Stimulated activated CD8-positive, alpha-beta memory T cell treated with anti-CD3 and anti-CD28 coated beads, Interleukin-7, amount 100 ng/mL, for 24 hours (primary cell): ENCODE measurements at regions not wholly inside any gene's neighbourhood (a gene's known extent, or its start where the extent isn't known, plus 50 kb on each side); places are given as distances from the start of the nearest gene placed in this dataset.
"Not testable (repeated sequence)": the region's sequence is repeated elsewhere in the genome, so short reads cannot be mapped to it uniquely, and the experiment has no call there.

Experiments used
- DNase-seq: peaks from one replicate; pipeline ENCODE4 v3.0.0-alpha.2; 2020; ENCODE audit warnings: low read depth

DNA sequence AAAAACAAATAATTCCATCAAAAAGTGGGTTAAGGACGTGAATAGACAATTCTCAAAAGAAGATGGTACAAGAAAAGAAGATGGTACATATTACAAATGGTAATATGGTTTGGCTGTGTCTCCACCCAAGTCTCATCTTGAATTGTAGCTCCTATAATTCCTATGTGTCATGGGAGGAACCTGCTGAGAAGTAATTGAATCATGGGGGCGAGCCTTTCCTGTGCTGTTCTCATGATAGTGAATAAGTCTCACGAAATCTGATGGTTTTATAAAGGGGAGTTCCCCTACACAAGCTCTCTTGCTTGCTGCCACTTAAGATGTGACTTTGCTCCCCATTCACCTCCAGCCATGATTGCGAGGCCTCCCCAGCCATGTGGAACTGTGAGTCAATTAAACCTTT is 172.9 kb downstream of the C11orf91 start:
- DNase-seq, result not testable (repeated sequence)

DNA sequence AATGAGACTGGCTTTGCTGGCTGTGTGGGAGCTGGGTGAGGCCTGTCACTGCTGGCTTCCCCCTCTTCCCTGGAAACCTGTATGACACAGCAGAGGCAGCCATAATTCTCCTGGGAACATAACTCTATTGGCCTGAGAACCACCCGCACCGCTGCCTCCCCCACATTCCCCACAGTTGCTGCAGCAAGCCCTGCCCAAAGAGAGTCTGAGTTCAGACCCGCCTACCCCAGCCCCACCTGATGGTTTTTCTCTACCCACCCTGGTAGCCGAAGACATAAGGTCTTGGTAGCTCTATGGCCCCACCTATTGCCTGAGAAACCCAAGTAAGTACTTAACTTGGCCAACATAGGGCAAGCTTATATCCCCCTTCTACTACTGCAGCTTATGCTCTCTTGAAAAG is 174.8 kb downstream of the C11orf91 start:
- DNase-seq, result no peak

DNA sequence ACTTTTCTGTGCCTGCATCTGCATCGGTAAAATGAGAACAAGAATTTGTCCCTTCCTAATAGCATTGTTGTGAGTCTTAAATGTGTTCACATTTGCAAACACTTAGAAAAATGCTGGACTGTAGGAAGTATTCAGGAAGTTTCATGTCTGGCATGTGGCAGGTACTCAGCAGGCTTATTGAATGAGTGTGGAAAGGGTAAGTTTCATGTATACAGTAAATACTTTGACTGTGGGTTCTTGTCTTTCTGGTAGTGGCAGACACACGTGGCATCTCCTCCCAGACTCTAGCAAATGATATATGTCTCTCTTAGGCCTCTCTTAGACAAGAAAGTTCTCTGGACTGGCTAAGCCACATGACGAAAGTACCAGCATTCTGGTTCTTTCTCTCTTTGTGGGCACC is 179.2 kb downstream of the C11orf91 start:
- DNase-seq, result no peak

DNA sequence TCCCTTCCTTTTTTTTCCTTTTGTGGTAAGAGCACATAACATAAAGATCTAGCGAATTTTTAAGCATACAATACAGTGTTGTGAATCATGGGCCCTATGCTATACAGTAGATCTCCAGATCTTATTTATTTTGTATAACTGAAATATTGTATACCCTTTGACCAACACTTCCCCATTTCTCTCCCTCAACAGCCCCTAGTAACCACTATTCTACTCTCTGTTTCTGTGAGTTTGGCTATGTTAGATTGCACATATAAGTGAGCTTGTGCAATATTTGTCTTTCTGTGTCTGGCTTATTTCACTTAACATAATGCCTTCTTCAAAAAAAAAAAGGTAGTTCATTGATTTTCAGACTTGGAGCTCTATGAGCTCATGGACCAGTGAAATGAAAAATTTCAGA is 180.5 kb downstream of the C11orf91 start:
- no peak for DNase-seq

DNA sequence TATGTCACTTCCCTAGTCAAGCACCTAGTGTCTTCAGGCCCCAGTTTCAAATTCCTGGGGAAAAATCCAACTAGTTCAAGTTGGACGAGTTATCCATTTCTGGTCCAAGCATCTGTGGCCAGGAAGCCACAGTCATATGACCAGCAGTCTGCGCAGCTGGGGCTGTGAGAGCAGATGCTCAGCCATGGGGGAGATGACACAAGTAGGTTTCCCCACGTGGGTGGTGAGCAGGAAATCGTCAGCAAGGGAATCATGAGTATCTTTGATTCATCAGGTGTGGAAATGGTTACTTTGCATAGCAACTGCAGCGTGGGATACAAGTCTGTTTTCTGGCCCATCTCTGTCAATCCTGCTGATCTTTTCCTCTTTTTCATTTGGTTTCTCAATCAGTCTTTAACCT is 185.3 kb downstream of the C11orf91 start:
- no peak for DNase-seq

DNA sequence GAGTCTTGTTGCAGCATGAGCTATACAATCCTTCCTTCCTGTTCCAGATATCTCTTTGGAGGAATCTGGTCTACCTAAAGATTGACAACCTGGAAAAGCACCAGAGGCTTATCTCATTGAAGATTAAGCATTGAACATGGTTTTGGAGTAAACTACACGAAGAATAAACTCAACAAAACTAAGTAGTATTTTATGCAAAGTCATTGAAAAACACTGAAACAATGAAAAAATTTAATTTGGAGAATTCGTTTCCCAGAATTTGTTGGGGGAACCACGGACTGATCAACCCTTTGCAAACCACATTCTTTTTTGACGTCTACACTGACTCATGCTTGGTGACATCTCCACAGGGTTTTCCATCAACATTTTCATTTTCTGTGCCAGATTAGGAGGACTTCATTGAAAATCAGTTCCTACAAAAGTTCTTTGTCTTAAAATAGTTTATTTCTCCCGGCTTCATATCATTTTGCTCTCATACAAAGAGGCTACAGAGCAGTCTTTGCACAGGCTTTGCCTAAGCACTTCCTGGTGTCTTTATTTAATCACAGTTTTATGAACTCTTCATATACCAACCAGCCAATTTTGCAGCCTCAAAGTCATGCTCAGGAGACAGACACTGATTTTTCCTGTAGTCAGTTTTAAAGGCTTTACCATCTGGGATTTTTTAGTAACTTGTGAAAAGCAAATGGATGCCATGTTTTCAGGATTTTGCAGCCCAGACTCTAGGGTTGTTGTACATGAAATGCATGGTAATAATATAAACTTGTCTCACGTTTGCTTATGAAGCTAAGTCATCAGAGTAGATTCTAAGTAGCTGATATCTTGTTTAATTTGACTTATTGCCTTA is 186.3 kb downstream of the C11orf91 start:
- DNase-seq, result no peak

DNA sequence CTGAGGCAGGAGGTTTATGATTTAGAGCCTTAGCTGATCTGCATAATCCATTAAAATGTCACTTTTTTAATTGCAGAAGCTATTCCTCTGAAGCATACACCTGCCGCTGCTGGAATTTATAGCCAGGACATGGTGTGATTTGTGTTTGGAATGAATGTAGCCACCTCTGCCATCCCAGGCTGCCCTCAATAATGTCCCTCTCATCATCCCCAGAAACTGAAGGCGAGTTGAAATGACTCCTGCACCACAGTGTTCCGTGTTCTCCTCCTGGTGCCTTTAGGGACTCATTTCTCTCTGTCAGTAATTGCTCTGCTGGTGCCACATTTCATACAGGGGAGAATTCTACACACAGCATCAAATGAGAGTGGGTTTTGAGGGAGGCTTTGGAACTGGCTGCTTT is 191.0 kb downstream of the C11orf91 start:
- DNase-seq, result no peak

DNA sequence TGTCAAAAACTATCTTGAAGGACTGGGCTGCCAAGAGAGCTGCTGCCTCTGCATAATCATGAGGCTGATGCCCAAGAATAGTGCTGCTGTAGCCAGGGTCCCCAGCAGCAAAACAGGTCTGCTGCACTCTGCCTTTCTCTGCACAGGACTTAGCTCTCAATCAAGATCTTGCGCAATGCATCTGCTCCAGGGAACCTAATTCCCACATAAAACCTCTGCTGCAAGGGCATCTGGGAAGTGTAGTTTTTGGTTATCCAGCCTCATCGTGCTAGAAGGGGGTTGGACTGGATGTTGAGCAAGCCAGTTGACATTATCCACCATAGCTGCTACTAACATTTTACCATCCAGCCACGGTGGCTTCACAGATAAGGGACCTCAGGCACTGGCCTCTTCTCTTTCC is 192.7 kb downstream of the C11orf91 start:
- DNase-seq, result no peak

DNA sequence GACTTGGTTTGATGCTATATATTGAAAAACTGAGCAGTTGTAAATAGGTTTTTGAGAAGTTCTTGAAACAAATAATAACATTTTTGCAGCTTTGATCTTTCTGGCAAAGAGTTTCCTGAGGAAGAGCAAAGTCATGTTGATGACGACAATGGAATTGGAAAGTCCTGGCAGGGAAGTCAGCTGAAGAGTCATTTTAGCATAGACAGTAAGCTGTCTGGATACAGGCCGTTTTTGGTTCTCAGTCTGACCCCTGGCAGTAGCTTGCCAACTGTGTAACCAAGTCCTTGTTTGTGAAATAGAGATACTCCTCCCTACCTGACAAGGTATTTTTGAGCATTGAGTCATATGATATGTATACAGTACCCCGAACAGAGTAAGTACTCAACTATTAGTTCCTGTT is 193.3 kb downstream of the C11orf91 start:
- no peak for DNase-seq

DNA sequence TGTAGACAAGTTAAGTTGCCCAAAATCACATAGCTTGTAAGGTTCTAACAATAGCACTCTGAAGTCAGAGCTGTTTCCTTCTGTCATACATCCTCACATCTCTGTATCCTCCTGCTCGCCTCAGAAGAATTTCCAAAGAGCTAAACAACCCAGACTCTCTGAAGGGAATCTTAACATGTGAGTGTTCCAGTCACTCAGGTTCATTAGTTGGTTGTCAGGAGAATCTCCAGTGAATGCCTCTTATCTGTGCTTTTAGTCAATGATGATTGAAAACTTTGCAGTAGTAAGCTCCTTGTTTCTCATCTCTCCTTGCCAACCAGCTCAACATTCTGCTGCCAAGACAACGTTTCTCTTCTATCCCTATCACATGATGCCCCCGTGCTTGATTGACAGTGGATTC is 195.5 kb downstream of the C11orf91 start:
- DNase-seq, result no peak

DNA sequence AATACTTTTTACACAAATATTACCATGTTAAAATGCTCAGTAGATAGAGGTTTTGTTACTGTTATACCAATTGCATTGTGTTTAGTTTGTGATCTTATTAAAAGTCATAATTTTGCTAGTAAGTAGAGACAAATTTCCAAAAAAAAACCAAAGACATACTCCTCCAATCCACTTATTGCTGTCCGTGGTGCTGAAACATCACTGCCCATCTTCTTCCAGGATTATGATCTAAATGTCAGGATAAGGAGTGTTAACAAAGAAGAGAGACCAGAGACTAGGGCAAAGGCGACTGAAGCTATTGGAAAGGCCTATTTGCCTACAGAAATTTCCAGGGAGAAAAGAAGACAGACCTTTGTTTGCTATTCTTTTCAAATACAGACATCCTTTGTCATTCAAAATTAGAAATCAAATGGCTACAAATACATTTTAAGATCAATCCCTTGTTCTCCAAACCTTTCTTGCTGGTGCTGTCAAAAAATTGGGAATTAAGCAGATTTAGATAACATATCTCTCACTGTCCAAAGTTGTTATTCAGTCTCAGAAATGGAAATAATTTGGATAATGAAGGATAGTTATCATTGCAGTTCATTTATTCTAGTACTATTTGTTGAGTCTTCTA is 199.7 kb downstream of the C11orf91 start:
- DNase-seq, result no peak

DNA sequence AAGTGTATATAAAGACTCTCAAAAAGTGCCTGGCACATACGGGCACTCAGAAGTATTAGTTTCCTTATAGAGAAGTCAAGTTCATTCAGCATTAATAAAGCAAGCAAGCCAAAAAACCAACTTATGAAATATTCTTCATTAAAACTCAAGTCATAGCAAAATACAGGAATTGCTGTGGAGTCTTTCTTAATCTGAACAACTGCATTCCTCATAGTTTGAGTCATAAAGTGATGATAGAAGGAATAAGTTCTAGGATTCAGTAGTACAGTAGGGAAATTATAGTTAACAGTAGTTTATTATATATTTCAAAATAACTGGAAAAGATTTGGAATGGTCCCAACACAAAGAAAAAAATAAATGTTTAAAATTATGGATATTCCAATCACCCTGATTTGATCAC is 200.3 kb downstream of the C11orf91 start:
- no peak for DNase-seq

DNA sequence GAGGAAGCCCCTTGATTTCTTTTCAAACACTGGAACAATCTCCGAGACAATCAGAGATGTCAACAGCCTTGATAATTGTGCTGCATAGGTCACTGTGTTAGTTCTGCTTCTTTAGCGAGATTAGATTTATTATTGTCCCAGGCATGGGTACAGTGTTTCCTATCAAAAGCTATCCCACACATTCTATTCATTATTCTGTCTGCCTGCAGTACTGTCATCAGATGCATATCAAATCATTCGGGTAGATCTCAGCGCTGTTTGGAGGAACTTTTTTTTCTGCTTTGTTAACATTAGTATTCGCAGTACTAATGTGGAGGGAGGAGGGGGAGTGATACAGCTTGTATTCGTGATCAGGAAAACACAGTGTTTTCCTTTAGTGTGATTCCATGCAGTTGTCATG is 208.0 kb downstream of the C11orf91 start:
- no peak for DNase-seq

DNA sequence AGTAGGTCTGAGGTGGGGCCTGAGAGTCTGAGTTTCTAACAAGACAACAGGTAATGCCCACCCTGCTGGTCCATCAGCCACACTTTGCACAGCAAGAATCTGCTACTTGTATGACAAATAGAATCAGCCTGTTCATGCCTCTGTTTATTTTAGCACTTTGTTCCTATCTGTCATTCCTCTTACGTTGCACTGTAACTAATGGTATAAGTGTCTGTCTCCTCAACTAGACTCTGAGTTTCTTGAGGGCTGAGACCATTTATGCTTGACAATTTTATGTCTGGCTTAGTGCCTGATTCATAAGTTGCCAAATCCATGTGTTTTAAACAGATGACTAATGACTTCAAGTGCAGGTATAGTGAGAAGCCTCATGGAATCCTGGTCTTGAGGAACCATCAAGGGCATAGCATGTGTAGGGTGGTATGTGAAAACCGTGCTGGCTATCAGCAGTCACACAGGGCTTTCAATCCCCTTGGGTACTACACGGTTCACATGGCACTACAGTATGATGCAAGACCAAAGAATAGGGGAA is 209.7 kb downstream of the C11orf91 start:
- DNase-seq, result no peak

DNA sequence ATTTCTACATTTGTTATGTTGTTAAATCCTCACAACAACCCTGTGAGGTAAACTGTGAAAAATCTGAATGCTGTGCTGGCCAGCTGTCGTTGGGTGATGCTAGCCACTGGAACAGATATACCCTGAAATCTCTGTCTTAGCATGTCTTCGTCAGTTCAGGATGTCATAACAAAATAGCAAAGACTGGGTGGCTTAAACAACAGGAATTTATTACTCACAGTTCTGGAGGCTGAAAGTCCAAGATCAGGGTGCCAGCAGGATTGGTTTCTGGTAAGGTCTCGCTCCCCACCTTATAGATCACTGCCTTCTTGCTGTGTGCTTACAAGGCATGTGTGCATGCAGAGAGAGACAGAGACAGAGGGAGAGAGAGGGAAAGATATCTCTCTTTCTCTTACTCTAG is 211.7 kb downstream of the C11orf91 start:
- no peak for DNase-seq

DNA sequence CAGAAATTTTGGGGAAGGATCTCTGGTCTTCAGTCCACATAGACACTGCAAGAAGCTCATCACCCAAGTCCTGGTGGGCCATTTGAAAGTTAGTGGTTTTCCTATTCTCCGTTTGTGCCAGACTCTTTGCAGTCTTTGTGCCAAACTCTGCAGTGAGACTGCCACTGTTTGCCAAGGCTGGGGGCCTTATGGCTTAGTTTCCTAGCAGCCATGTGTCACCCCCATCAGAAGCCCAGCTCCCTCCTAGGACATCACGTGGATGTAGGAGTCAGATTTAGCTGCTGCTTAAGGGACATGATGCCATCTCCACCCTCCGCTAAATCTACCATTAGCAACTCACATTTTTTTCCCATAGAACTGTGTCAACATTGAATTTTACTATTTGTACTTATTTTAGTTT is 220.0 kb downstream of the C11orf91 start:
- no peak for DNase-seq

DNA sequence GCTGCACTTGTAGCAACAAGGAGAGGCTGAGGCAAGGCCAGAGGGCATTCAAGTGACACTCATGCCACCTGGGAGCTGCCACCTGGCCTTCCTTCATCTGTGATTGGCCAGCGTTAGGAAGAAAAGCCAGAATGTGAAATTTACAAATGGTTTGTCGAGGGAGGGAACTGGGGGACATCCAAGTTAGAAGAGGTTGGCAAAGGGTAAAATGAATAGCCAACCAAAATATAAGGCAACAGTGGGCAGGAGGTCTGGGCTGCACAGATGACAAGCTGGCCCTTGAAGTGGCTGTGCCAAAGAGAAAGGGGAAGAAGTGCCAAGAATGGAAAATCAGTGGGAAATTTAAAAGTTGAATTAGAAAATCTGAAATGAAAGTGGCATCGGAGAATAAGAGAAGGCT is 221.4 kb downstream of the C11orf91 start:
- DNase-seq, result no peak

DNA sequence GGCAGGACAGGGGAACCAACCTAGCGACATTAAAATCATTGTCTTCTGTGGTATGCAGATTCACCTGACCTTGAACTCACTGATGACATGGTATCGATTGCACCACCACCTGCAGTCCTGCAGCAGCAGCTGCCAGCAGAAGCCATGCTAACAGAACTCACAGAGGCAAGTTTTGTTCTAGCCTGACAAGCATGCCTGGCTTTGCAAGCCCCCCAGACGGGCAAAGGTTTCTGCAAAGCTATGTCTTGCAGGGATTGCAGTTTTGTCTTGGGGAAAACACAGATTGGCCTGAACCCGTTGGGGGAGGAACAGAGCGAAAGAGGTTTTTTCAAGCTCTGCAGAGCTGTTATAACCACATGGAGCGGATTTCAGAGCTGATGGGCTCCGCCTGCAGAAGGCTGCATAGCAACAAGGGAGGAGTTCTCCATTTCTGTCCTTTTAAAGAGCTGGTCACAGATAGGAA is 221.0 kb downstream of the HIPK3 start:
- no peak for DNase-seq

DNA sequence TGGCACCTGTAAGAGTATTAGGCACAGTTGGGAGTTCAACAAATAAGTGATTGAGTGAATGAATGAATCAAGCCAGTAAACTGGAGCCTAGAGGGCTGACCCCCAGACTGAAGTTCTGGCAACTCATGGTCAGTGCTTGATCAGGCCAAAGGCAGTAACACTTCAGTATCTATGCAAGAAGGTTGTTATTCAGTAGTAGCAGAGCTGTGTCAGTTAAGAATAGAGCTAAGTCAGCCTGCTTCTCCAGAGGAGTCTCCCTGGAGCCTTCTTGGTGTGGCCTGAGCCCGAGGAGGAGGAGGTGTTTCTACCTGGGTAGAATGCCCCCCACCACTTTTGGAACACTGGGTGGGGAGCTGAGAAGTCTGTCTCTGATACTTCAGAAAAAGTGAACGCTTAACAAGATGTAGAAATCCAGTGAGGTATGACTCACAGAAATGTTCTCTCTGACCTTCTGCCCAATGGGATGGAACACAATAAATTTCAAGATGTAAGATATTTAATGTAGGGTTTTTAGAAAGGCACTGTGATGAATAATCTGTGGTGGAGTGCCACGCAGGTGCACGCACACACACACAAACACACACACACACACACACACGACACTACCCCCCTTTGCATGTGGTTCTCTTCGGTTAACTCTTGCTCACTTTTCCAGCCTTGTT is 219.9 kb downstream of the HIPK3 start:
- no peak for DNase-seq

DNA sequence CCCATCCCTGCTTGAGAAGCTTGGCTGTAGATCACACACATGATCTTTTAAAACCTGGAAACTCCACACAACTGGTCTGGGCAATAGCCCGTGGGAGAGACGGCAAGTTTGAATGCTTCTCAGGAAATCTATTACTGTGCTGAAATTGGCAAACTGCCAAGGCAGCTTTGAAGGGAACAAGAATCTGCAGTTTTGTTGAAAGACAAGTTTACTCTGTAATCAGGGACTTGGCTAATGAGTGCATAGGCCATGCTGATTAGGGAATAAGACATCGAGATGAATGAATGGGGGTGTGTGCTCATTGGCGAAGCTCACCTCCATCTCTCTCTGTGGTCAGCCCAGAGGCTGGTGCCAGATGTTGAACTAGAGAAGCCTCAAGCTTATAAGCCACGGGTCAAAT is 218.8 kb downstream of the HIPK3 start:
- no peak for DNase-seq

DNA sequence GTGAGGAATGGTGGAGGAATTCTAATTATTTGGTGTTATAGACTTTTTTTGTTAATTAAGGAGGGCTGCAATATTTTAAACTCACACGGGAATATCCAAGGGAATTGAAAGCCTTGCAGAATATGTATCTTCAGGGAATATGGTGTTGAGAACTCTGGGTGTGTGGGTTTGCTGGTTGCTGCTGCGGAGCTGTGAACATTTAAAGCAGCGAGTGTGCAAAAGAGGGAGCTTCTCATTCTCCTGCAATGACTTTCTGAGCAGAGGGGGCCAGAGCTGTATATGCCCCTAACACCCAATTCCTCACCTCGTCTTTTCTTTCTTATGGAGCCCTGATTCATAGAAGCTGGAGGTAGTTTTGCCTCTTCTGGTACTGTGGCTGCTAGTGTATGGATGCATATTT is 217.7 kb downstream of the HIPK3 start:
- DNase-seq, result no peak

DNA sequence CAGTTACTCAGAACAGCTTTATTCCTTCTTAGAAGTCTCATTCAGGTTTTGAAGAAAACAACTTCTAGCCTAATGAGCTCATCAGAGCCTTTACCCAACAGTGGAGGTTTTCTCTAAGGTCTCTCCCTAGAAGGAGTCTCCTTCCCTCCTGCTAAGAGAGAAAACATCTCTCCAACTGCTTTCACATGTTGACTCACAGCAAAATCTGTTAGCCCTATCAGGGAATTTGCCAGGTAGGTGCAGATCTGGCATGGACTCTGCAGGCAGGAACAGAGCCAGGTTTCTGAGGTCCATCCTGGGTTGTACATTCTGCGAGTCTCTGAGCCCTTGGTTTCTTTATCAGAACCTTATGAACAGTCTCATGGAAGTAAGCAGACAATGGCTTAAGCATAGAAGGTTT is 214.4 kb downstream of the HIPK3 start:
- no peak for DNase-seq

DNA sequence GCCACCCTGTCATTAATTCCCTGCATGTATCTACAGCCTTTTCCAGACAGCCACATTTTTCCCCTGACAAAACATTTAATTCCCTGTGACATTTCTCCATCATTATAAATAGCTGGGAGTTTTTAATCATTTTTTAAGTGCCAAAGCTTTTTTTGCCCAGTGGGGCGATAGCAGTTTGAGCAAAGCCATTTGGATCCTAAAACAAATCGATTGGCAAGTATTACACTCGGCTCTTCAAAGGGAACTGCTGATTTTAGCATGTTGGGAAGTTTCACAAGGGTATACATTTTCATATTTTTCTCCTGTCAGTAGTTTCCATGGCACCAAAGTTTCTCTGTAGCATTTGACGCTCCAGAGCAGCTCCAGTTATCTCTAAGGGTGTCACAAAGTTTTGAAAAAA is 210.8 kb downstream of the HIPK3 start:
- DNase-seq, result no peak
